AG09309 (cell line): ENCODE measurements at regions not wholly inside any gene's neighbourhood (a gene's known extent, or its start where the extent isn't known, plus 50 kb on each side); places are given as distances from the start of the nearest gene placed in this dataset.

Source experiments
- DNase-seq: peaks from one replicate; pipeline ENCODE4 v3.0.0-alpha.2; 2010; ENCODE audit warnings: low read depth
- H3K4me3 ChIP-seq: 2 replicates; pipeline ENCODE4 v1.5.1; 2011; ENCODE audit warnings: mild to moderate bottlenecking, low read depth, low read length, moderate library complexity; ENCODE audit not compliant: control insufficient read depth
- TF ChIP-seq, protein P1 (sequence below): IDR thresholded peaks from 2 replicates; pipeline ENCODE4 v1.5.1; 2011; ENCODE audit warnings: mild to moderate bottlenecking, low read depth, low read length, inconsistent platforms; ENCODE audit not compliant: insufficient read depth, control insufficient read depth; ENCODE audit errors: missing control alignments

DNA sequence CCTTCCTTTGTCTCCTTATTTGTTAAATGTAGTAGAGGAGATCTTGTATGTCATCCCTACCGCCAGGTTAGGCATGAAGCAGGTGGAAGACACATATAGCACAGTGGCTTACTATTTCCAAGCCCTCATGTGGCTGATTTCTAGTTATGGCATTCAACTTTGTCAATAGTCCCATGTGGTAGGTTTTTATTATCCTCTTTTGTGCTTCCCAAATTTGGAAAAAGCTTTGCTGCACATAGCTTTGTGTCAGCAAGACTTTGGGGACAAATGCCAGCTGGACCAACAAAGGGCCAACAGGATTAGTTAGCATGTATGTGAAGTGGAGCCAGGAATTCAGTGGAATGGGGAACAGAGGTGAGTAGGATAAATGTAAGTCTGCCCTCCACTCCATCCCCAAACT, 276.3 kb downstream of the PSAT1 start:
- TF ChIP-seq, protein P1, sequence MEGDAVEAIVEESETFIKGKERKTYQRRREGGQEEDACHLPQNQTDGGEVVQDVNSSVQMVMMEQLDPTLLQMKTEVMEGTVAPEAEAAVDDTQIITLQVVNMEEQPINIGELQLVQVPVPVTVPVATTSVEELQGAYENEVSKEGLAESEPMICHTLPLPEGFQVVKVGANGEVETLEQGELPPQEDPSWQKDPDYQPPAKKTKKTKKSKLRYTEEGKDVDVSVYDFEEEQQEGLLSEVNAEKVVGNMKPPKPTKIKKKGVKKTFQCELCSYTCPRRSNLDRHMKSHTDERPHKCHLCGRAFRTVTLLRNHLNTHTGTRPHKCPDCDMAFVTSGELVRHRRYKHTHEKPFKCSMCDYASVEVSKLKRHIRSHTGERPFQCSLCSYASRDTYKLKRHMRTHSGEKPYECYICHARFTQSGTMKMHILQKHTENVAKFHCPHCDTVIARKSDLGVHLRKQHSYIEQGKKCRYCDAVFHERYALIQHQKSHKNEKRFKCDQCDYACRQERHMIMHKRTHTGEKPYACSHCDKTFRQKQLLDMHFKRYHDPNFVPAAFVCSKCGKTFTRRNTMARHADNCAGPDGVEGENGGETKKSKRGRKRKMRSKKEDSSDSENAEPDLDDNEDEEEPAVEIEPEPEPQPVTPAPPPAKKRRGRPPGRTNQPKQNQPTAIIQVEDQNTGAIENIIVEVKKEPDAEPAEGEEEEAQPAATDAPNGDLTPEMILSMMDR: no peak
- no peak overlapping the region for H3K4me3 ChIP-seq
- DNase-seq: no peak

DNA sequence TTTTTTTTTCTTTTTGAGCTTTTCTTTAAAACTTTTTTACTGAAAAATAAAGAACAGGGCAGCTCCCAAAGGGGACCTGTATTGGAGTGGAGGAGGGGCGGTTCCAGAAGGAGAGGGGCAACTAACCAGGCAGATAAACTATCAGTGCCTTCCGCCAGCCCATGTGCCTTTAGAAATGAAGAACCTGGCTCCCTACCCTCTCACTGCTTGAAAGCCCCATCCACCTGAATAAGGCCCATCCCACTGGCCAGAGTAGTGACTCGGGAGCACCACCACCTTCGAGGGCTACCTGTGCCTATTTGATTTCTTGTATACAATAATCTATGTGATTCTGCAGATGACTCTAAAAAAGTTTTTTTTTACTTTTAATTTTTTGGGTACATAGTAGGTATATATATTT, 276.7 kb downstream of the PSAT1 start:
- no peak for DNase-seq
- H3K4me3 ChIP-seq: no peak overlapping the region
- TF ChIP-seq, protein P1: no peak

DNA sequence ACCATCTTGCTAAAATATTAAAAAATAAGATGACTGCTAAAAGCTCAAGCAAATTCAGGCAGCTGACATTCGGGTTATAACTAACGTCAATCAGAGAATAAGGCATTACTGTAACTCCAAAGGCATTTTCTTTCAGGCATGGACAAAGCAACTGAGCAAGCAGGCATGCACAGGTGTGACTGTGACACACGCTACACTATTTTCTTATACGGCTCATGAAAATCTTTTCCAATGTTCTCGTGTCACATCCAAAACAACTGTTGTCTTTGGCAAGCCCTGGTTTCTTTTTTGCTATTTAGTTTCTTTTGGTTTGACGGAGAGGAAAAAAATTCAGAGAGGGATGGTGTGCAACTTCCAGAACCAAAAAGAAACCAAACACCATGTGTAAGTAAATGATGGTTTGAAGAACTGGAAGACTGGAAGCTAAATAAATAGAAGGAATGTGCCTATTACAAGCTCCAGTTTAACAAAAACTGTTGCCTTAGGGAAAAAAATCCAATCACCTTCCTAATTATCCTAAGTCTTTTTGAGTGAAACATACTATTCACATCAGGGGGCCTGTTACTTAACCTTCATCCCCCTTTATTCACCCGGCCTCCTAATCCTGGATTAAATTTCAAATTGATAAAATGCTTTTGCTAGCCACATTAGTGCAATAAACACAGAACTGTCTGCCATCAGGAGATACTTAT, 277.6 kb downstream of the PSAT1 start:
- no peak overlapping the region for H3K4me3 ChIP-seq
- no peak for DNase-seq
- TF ChIP-seq, protein P1: no peak

DNA sequence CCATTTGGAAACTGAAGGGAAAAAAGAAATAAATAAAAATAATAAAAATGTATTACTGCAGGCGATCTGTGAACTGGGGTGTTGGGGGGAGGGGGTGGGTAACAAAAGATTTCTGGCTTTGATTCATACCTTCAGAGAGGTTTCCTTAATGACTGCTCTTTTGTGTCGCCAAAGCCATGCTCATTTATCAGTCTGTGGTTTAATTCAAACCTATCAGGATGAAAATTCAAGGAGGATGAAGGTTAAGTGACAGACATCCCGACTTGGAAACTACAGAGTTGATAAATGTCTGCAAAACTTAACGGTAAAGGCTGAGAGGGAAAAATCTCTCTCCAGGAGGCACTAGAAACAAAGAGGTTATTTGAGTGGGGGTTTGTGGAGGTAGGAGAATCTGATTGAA, 278.2 kb downstream of the PSAT1 start:
- H3K4me3 ChIP-seq: no peak overlapping the region
- TF ChIP-seq, protein P1: no peak
- no peak for DNase-seq

DNA sequence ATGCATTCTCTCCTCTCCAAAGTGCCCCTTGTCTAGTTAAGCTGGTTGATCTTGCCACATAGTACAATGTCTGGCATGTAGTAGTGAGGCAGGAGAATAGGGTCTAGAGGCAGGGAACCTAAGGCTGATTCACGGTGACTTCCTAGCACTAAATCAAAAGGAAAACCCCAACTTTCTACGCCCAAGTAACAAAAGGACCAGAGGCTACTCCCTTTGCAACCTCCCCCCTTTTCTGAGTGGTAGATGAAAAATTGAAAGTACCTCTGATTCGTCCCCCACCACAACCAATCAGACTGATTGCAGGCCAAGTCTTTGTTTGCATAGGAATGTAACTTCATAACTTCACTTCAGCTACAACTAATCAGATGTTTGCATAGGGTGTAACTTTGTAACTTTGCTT, 278.8 kb downstream of the PSAT1 start:
- TF ChIP-seq, protein P1: no peak
- no peak overlapping the region for H3K4me3 ChIP-seq
- DNase-seq: no peak

DNA sequence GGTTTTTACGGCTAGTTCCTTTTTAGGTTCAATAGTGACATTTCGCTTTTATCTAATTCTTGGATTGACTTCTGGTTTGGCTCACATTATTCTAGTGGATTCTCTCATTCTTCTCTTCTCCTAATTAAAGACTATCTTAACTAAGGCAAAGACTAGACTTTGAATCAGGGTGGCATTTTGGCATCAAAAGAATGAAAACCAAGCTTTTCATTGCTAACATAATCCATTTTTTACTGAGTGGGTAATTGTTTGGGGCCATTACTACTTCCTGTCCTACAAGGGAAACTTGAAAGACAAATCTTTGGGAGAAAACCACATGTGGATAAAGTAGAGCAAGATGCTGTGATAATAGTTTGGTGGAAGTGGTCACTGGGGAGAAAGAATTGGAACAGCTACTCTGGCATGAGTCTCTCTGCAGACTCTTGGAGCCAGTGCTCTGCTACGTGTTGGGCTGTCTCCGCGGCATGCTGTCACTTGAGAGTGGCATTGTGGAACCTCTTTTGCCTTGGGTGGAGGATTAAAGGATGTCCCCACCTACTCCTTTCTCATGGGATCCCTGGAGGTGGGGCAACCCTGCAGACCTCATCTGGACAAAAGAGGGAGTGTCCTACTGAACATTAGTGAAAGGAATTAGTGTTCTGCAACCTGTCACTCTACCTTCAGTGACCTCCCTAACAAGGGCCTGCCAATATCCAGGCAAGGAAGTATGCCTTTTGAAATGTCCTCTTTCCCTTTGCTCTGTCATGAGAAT, 280.4 kb downstream of the PSAT1 start:
- DNase-seq: no peak
- TF ChIP-seq, protein P1: no peak
- no peak overlapping the region for H3K4me3 ChIP-seq
